ENCODE measurements at regions not wholly inside any gene's neighbourhood (a gene's known extent, or its start where the extent isn't known, plus 50 kb on each side); places are given as distances from the start of the nearest gene placed in this dataset.

GRCh38 chr17:14553847-14554246, 253.0 kb downstream of the HS3ST3B1 start:
- TF ChIP-seq CTCF (IDR thresholded peaks at IDR 0.05) = no peak
- TF ChIP-seq POLR2A (IDR thresholded peaks at IDR 0.05) = no peak

All from uterus (tissue), 2 donors.